A549 (cell line): ENCODE measurements at regions not wholly inside any gene's neighbourhood (a gene's known extent, or its start where the extent isn't known, plus 50 kb on each side); places are given as distances from the start of the nearest gene placed in this dataset.

ENCODE experiments used
- CTCF ChIP-seq: fragments of >200 bp; sonication (Bioruptor Twin); formaldehyde crosslinking; IDR thresholded peaks from 3 replicates; pipeline ENCODE4 v1.5.1; 2016
- EHF ChIP-seq: fragments of 250-450 bp; sonication (Bioruptor Pico); IDR thresholded peaks from 2 replicates; pipeline ENCODE4 v1.5.0; 2020; ENCODE audit warnings: mild to moderate bottlenecking
- EHMT2 ChIP-seq: fragments of 200-600 bp; sonication (generic); IDR thresholded peaks from 2 replicates; pipeline ENCODE4 v1.6.1; 2016; ENCODE audit warnings: antibody characterized with exemption, low read depth, mild to moderate bottlenecking, moderate library complexity
- MAX ChIP-seq: IDR thresholded peaks from 2 replicates; pipeline ENCODE4 v1.6.1; 2012
- POLR2A ChIP-seq: IDR thresholded peaks from 2 replicates; pipeline ENCODE4 v1.6.1; 2012; ENCODE audit warnings: mild to moderate bottlenecking, low read length

GRCh38 chr9:80491086-80491696, 919.4 kb downstream of the TLE4 start:
- TF ChIP-seq POLR2A (no peak), MAX (no peak), EHF (CRISPR knock-in tag) (no peak), EHMT2 (no peak), CTCF (no peak)
